ENCODE measurements at regions not wholly inside any gene's neighbourhood (a gene's known extent, or its start where the extent isn't known, plus 50 kb on each side); places are given as distances from the start of the nearest gene placed in this dataset.

GRCh38 chr1:2906620-2907019, 105.1 kb upstream of the TTC34 start:
- H3K27ac ChIP-seq = no peak overlapping the region
- no peaks in the 10 kb centered on the region for H3K36me3 ChIP-seq
- ATAC-seq = no peak
- H3K27me3 ChIP-seq = peaks cover 13 to 26% (median 20%) of the 10 kb centered on the region in 3 donors
- no peaks in the 10 kb centered on the region for H3K9me3 ChIP-seq
- no peak overlapping the region for H3K4me3 ChIP-seq
- H3K4me1 ChIP-seq = no peaks in the 10 kb centered on the region
- no peak for DNase-seq
- in situ Hi-C loops (cut with MboI; ENCODE audit: low sequenced_read_pairs in 4 of 4) = no loop called here
- intact Hi-C loops (cut with DNase I; ENCODE audit: low total_unique reads) = no loop called here
- TF ChIP-seq POLR2A (IDR thresholded peaks at IDR 0.05) (no peak), CTCF (IDR thresholded peaks at IDR 0.05 in 4 of 5, conservative IDR thresholded peaks at IDR 0.05 in 1 of 5) (no peak)

DNA sequence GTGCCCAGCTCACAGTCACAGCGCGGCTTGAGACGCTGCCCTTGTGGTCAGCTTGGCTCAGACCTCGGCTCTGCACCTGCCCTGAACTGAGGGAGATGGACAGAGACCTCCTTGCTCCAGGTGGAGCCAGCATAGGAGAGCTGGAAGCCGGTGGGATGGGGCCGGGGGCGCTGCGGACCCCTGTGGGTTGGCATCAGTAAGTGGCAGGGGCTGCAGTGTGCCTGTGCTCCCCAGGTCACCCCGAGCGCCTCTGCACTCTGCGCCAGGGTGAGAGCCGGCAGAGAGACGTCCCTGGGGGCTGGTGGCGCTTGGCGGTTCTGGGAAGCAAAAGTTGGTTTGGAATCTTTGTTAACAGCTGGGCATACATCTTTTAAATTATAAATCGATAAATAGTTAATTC, 105.6 kb upstream of the TTC34 start:
- no peaks in the 10 kb centered on the region for H3K4me1 ChIP-seq
- H3K36me3 ChIP-seq = no peaks in the 10 kb centered on the region
- TF ChIP-seq CTCF (IDR thresholded peaks at IDR 0.05 in 4 of 5, conservative IDR thresholded peaks at IDR 0.05 in 1 of 5) = no peak
- TF ChIP-seq POLR2A (IDR thresholded peaks at IDR 0.05) = no peak
- no peak overlapping the region for H3K4me3 ChIP-seq
- ATAC-seq (no peak), DNase-seq (no peak)
- intact Hi-C loops (cut with DNase I; ENCODE audit: low total_unique reads) = no loop called here
- in situ Hi-C loops (cut with MboI; ENCODE audit: low sequenced_read_pairs in 4 of 4) = no loop called here
- no peaks in the 10 kb centered on the region for H3K9me3 ChIP-seq
- H3K27ac ChIP-seq = no peak overlapping the region
- peaks cover 13 to 30% (median 20%) of the 10 kb centered on the region in 3 donors for H3K27me3 ChIP-seq

- in situ Hi-C loops (cut with MboI; ENCODE audit: low sequenced_read_pairs in 4 of 4) (no loop called here), intact Hi-C loops (cut with DNase I; ENCODE audit: low total_unique reads) (no loop called here)
- Histone ChIP-seq H3K27ac (no peak overlapping the region), H3K4me1 (no peaks in the 10 kb centered on the region), H3K4me3 (no peak overlapping the region), H3K36me3 (no peaks in the 10 kb centered on the region), H3K9me3 (no peaks in the 10 kb centered on the region), H3K27me3 (peaks cover 13 to 35% (median 20%) of the 10 kb centered on the region in 3 donors)
- ATAC-seq (no peak), DNase-seq (no peak)
- no peak for TF ChIP-seq POLR2A (IDR thresholded peaks at IDR 0.05)
- no peak for TF ChIP-seq CTCF (IDR thresholded peaks at IDR 0.05 in 4 of 5, conservative IDR thresholded peaks at IDR 0.05 in 1 of 5)
These were observed 106.6 kb upstream of the TTC34 start for GRCh38 chr1:2908081-2908480.

DNA sequence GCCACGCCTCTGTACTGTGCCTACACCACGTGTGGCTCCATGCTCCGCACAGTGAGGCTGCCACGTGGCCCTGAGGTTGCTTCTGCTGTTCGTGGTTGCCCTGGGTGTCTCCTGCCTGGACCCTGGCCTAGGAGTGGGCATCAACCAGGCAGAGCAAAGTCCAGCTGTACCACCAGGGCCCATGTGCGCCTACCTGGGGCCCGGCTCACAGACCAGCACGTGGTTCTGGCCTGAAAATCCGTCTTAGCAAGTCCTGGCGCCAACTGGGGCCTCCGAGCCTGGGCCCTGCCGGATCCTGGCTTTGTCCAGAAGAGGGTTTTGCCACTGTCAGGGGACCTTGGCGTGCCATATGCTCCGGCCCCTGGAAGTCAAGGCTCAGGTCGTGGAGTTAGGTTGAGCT, 107.1 kb upstream of the TTC34 start:
- in situ Hi-C loops (cut with MboI; ENCODE audit: low sequenced_read_pairs in 4 of 4) = no loop called here

More for the DNA sequence above, 107.1 kb upstream of the TTC34 start:
- intact Hi-C loops (cut with DNase I; ENCODE audit: low total_unique reads) = no loop called here
- peaks cover 10 to 35% (median 20%) of the 10 kb centered on the region in 3 donors for H3K27me3 ChIP-seq
- ATAC-seq (no peak), DNase-seq (no peak)
- no peaks in the 10 kb centered on the region for H3K9me3 ChIP-seq
- no peak overlapping the region for H3K27ac ChIP-seq
- no peaks in the 10 kb centered on the region for H3K4me1 ChIP-seq
- no peak overlapping the region for H3K4me3 ChIP-seq
- no peak for TF ChIP-seq POLR2A (IDR thresholded peaks at IDR 0.05)
- TF ChIP-seq CTCF (IDR thresholded peaks at IDR 0.05 in 4 of 5, conservative IDR thresholded peaks at IDR 0.05 in 1 of 5) = no peak
- H3K36me3 ChIP-seq = no peaks in the 10 kb centered on the region

Data from gastrocnemius medialis (tissue), 4 donors.